Esophagus muscularis mucosa (tissue), 4 donors: ENCODE measurements at regions not wholly inside any gene's neighbourhood (a gene's known extent, or its start where the extent isn't known, plus 50 kb on each side); places are given as distances from the start of the nearest gene placed in this dataset.

ENCODE experiments used
- DNase-seq: peaks from one replicate; pipeline ENCODE4 v3.0.0-alpha.2; 2017; ENCODE audit errors: extremely low spot score
- H3K27ac ChIP-seq, 4 donors: fragments of 200-600 bp; sonication (generic); replicated peaks in 1 of 4; 1 replicate in 3 of 4; 2 replicates in 1 of 4; pipeline ENCODE4 v1.5.1; 2016 to 2019; ENCODE audit warnings: mild to moderate bottlenecking in 1 of 4
- H3K27me3 ChIP-seq, 4 donors: fragments of 200-600 bp; sonication (generic); one replicate each; pipeline versions ENCODE4 v1.5.1 to v1.6.0; 2016 to 2019
- H3K36me3 ChIP-seq, 4 donors: fragments of 200-600 bp; sonication (generic); one replicate each; pipeline ENCODE4 v1.5.1; 2016 to 2019
- H3K4me1 ChIP-seq, 4 donors: fragments of 200-600 bp; sonication (generic); one replicate each; pipeline ENCODE4 v1.5.1; 2016 to 2019
- H3K4me3 ChIP-seq, 4 donors: fragments of 200-600 bp; sonication (generic); 1 replicate in 2 of 4; 2 replicates in 2 of 4; pipeline ENCODE4 v1.5.1; 2016 to 2019; ENCODE audit warnings: mild to moderate bottlenecking in 4 of 4, moderate library complexity in 1 of 4
- H3K9me3 ChIP-seq, 4 donors: fragments of 200-600 bp; sonication (generic); 1 replicate in 3 of 4; 2 replicates in 1 of 4; pipeline ENCODE4 v1.5.1; 2016 to 2019
- EP300 ChIP-seq: sonication (generic); formaldehyde crosslinking; IDR thresholded peaks from one replicate; pipeline ENCODE4 v1.6.1; 2017; ENCODE audit warnings: antibody characterized with exemption
- POLR2A ChIP-seq: fragments of 450-650 bp; IDR thresholded peaks from one replicate; pipeline ENCODE4 v1.6.1; 2017; ENCODE audit warnings: antibody characterized with exemption, moderate library complexity, mild to moderate bottlenecking, low read depth
- POLR2AphosphoS5 ChIP-seq, 2 donors: sonication (generic); formaldehyde crosslinking; IDR thresholded peaks; one replicate each; pipeline ENCODE4 v1.6.1; 2017; ENCODE audit warnings: antibody characterized with exemption in 2 of 2
- WGBS: methylation state at CpG from one replicate; pipeline ENCODE4 v1.1.5; 2018; 5-methylcytosine and 5-hydroxymethylcytosine counted together
- intact Hi-C: fragments of 100-400 bp; cut with DNase I; formaldehyde crosslinking; loops from one replicate; pipeline ENCODE4 v1.15.1; 2023
- TF ChIP-seq, protein P1 (sequence below), 3 experiments: fragments of 200-600 bp in 2 of 3; fragments of 450-650 bp in 1 of 3; sonication (generic) in 2 of 3; IDR thresholded peaks; one replicate each; pipeline ENCODE4 v1.5.1; 2017 to 2019; ENCODE audit warnings: antibody characterized with exemption in 3 of 3, mild to moderate bottlenecking in 2 of 3, moderate library complexity in 1 of 3

DNA sequence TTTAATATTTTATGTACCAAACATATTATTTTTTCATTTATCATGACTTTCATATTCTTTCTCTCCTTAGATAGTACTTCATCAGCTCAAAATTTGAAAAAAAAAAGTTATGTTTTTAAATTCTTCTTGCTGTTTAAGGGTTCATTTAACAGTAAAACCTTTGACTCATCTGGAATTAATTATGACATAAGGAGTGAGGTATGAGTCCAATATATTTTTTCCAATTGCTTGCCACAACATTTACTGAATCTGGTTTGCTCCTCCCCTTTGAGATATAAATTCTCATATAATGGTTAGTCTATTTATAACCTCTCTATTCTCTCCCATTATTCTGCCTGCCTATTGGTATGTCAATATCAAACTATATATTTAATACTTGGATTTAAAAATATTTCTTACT, 387.8 kb downstream of the TUSC7 start:
- Histone ChIP-seq H3K27me3 (no peaks in the 10 kb centered on the region), H3K27ac (no peak overlapping the region)

DNA sequence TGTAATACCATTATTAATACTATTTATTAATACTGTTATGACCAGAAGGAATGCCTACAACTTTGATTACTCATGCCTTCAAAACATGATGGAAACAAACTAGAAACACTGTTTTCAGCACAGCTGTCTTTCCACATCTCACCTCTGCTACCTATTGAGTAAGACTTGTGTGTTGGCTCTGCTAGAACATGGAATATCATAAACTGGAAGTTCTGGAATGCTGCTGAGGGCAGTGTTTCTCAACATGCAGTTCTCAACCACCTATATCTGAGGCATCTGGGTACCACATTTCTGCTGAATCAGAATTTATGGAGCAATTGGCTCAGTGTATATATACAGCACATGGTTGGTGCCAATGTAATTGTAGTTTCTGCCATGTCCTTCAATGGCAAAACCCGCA, 392.1 kb downstream of the TUSC7 start:
- Histone ChIP-seq H3K27me3 (no peaks in the 10 kb centered on the region), H3K27ac (no peak overlapping the region), H3K4me1 (no peaks in the 10 kb centered on the region), H3K36me3 (no peaks in the 10 kb centered on the region), H3K4me3 (no peak overlapping the region), H3K9me3 (peaks cover 0 to 6% (median 0%) of the 10 kb centered on the region in 4 donors)
- 100% methylated on average over 1 of the region's 1 CpG for WGBS
- TF ChIP-seq POLR2AphosphoS5 (IDR thresholded peaks at IDR 0.05) (no peak), EP300 (no peak), POLR2A (no peak)
- TF ChIP-seq, protein P1, sequence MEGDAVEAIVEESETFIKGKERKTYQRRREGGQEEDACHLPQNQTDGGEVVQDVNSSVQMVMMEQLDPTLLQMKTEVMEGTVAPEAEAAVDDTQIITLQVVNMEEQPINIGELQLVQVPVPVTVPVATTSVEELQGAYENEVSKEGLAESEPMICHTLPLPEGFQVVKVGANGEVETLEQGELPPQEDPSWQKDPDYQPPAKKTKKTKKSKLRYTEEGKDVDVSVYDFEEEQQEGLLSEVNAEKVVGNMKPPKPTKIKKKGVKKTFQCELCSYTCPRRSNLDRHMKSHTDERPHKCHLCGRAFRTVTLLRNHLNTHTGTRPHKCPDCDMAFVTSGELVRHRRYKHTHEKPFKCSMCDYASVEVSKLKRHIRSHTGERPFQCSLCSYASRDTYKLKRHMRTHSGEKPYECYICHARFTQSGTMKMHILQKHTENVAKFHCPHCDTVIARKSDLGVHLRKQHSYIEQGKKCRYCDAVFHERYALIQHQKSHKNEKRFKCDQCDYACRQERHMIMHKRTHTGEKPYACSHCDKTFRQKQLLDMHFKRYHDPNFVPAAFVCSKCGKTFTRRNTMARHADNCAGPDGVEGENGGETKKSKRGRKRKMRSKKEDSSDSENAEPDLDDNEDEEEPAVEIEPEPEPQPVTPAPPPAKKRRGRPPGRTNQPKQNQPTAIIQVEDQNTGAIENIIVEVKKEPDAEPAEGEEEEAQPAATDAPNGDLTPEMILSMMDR (IDR thresholded peaks at IDR 0.05), result no peak
- no peak for DNase-seq
- intact Hi-C loops, result no loop called here

More for the DNA sequence above, 387.8 kb downstream of the TUSC7 start:
- Histone ChIP-seq H3K36me3 (no peaks in the 10 kb centered on the region), H3K4me3 (no peak overlapping the region), H3K4me1 (no peaks in the 10 kb centered on the region), H3K9me3 (peaks cover 0 to 6% (median 0%) of the 10 kb centered on the region in 4 donors)
- no peak for DNase-seq
- TF ChIP-seq POLR2A (no peak), EP300 (no peak), POLR2AphosphoS5 (IDR thresholded peaks at IDR 0.05) (no peak)
- TF ChIP-seq, protein P1 (IDR thresholded peaks at IDR 0.05), result no peak
- intact Hi-C loops, result no loop called here

DNA sequence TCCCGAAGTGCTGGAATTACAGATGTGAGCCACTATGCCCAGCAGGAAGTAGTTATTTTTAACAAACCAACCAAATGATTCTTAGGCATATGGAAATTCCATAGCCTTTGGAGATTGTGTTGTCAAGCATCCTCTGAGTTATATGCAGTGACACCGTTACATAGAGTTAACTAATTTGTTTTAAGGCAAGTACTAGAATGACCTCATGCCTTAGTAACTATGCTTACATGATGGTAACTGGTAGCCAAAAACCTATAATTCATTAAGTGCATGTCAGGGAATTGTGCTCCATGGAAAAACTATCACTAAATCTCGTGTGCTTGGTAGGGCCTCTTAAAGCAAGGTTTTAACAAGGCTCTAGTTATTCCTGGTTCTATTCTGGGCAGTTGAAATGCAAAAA, 392.8 kb downstream of the TUSC7 start:
- no peaks in the 10 kb centered on the region for H3K27me3 ChIP-seq
- intact Hi-C loops, result no loop called here
- DNase-seq, result no peak
- H3K36me3 ChIP-seq, result no peaks in the 10 kb centered on the region
- no peak for TF ChIP-seq POLR2A
- TF ChIP-seq, protein P1 (IDR thresholded peaks at IDR 0.05), result no peak
- H3K4me1 ChIP-seq, result no peaks in the 10 kb centered on the region
- WGBS, result 73% methylated on average over 3 of the region's 3 CpGs
- no peak overlapping the region for H3K4me3 ChIP-seq
- peaks cover 0 to 6% (median 0%) of the 10 kb centered on the region in 4 donors for H3K9me3 ChIP-seq
- no peak overlapping the region for H3K27ac ChIP-seq

DNA sequence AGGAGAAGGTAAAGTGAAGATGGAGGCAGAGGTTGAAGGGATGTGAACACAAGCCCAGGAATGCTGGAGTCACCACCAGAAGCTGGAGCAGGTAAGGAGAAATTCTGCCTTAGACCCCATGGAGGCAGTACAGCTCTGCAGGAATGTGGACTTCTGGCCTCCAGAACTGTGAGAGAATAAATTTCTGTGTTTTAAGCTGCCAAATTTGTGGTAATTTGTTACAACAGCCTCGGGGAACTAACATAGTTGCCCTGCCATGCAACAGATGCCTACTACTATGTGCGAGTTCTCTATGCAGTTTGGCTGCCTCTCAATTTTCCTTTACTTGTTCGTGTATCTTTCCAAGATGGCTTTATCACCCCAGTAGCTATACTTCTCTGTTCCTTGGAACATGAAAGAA, 394.1 kb downstream of the TUSC7 start:
- Histone ChIP-seq H3K27ac (no peak overlapping the region), H3K4me1 (no peaks in the 10 kb centered on the region), H3K36me3 (no peaks in the 10 kb centered on the region), H3K9me3 (peaks cover 0 to 3% (median 0%) of the 10 kb centered on the region in 4 donors), H3K27me3 (no peaks in the 10 kb centered on the region), H3K4me3 (no peak overlapping the region)
- TF ChIP-seq EP300, result no peak
- TF ChIP-seq, protein P1 (IDR thresholded peaks at IDR 0.05), result no peak
- no peak for TF ChIP-seq POLR2A
- no peak for TF ChIP-seq POLR2AphosphoS5 (IDR thresholded peaks at IDR 0.05)
- WGBS, result 74% methylated on average over 3 of the region's 3 CpGs
- no peak for DNase-seq
- intact Hi-C loops, result no loop called here

DNA sequence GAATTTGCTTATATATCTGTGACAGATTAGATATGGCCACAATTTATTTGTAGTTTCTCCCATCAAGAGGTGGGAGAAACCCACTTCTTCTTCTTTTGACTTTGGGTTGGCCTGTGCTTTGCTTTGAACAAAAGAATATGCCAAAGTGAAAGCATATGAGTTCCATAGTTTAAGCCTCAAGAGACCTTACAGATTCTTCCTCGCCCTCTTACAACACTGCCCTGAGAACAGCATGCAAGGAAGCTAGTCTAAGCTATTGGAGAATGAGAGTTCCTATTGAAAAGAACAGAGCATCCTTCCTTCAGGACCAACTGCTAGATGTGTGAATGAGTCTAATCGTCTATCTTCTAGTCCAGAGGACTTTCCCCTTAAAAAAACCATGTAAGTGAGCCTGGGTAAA, 394.8 kb downstream of the TUSC7 start:
- WGBS, result 80% methylated on average over 2 of the region's 2 CpGs
- TF ChIP-seq, protein P1 (IDR thresholded peaks at IDR 0.05), result no peak
- TF ChIP-seq POLR2A (no peak), POLR2AphosphoS5 (IDR thresholded peaks at IDR 0.05) (no peak), EP300 (no peak)
- DNase-seq, result no peak
- Histone ChIP-seq H3K4me1 (no peaks in the 10 kb centered on the region), H3K27me3 (no peaks in the 10 kb centered on the region), H3K36me3 (no peaks in the 10 kb centered on the region), H3K27ac (no peak overlapping the region), H3K9me3 (peaks cover 0 to 3% (median 0%) of the 10 kb centered on the region in 4 donors), H3K4me3 (no peak overlapping the region)
- intact Hi-C loops, result no loop called here
